GM12891 (cell line): ENCODE measurements at regions not wholly inside any gene's neighbourhood (a gene's known extent, or its start where the extent isn't known, plus 50 kb on each side); places are given as distances from the start of the nearest gene placed in this dataset.

ENCODE experiments used
- DNase-seq: peaks from one replicate; pipeline ENCODE4 v3.0.0; 2011; ENCODE audit warnings: low spot score; ENCODE audit not compliant: insufficient read length
- FAIRE-seq: peaks from 2 replicates; lab custom pipeline; 2011; peaks lifted over from hg19 to GRCh38; lab: Jason Lieb, UNC
- PAX5 ChIP-seq: IDR thresholded peaks from 2 replicates; pipeline ENCODE4 v1.6.1; 2011; ENCODE audit warnings: low read length, moderate library complexity, mild to moderate bottlenecking; ENCODE audit not compliant: insufficient read depth, severe bottlenecking
- POLR2A ChIP-seq: IDR thresholded peaks from 2 replicates; pipeline ENCODE4 v1.6.1; 2011; ENCODE audit warnings: low read depth, low read length, control low read depth
- POLR2AphosphoS5 ChIP-seq: IDR thresholded peaks from 2 replicates; pipeline ENCODE4 v1.6.1; 2011; ENCODE audit warnings: low read depth, low read length, control low read depth
- POU2F2 ChIP-seq: IDR thresholded peaks from 2 replicates; pipeline ENCODE4 v1.6.1; 2011; ENCODE audit warnings: low read depth, mild to moderate bottlenecking, control low read depth, low read length, moderate library complexity
- SPI1 ChIP-seq: IDR thresholded peaks from 2 replicates; pipeline ENCODE4 v1.6.1; 2011; ENCODE audit warnings: low read depth, low read length, control low read depth
- TAF1 ChIP-seq: IDR thresholded peaks from 2 replicates; pipeline ENCODE4 v1.6.1; 2011; ENCODE audit warnings: low read depth, low read length, control low read depth

- DNase-seq = no peak
- TF ChIP-seq POLR2AphosphoS5 (no peak), POU2F2 (no peak), POLR2A (no peak), PAX5 (no peak), SPI1 (no peak), TAF1 (no peak)
- FAIRE-seq = no peak
Observed at GRCh38 chr5:110366716-110367115, 359.8 kb downstream of the TMEM232 start.
